GM12892 (cell line): ENCODE measurements at regions not wholly inside any gene's neighbourhood (a gene's known extent, or its start where the extent isn't known, plus 50 kb on each side); places are given as distances from the start of the nearest gene placed in this dataset.

Experiments
- DNase-seq: peaks from one replicate; pipeline ENCODE4 v3.0.0; 2011; ENCODE audit not compliant: insufficient read length
- FAIRE-seq: peaks from 2 replicates; lab custom pipeline; 2011; peaks lifted over from hg19 to GRCh38; lab: Jason Lieb, UNC
- POLR2A ChIP-seq: IDR thresholded peaks from 2 replicates; pipeline ENCODE4 v1.6.1; 2011; ENCODE audit warnings: low read depth, low read length, control low read depth
- POLR2AphosphoS5 ChIP-seq: IDR thresholded peaks from 2 replicates; pipeline ENCODE4 v1.6.1; 2011; ENCODE audit warnings: low read depth, low read length, control low read depth
- TAF1 ChIP-seq: IDR thresholded peaks from 2 replicates; pipeline ENCODE4 v1.6.1; 2011; ENCODE audit warnings: low read depth, mild to moderate bottlenecking, control low read depth, low read length, borderline replicate concordance

DNA sequence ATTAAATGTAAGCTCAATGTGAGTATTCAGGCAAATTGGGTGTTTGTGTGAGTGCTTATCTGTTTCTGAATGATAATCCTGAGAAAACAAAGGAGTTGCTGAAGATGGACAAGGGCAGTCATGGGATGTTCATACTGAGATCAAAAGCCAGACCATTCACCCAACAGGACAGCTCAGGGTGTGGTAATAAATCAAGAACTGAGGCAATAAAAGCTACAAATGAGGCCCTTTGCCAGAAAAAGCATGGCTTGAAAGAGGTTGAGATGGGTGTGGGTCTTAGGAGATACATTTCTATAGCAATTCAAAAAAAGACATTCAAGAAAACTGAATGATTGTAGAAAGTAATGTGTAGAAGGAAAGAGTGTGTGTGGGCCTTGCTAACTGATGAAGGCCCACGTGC, 425.8 kb upstream of the BOD1L1 start:
- FAIRE-seq (no peak), DNase-seq (no peak)
- TF ChIP-seq POLR2AphosphoS5 (no peak), POLR2A (no peak), TAF1 (no peak)

- FAIRE-seq: no peak
- no peak for DNase-seq
- TF ChIP-seq POLR2AphosphoS5: no peak
- no peak for TF ChIP-seq TAF1
- TF ChIP-seq POLR2A: no peak
Measured at GRCh38 chr4:14054391-14054790, 426.9 kb upstream of the BOD1L1 start.

DNA sequence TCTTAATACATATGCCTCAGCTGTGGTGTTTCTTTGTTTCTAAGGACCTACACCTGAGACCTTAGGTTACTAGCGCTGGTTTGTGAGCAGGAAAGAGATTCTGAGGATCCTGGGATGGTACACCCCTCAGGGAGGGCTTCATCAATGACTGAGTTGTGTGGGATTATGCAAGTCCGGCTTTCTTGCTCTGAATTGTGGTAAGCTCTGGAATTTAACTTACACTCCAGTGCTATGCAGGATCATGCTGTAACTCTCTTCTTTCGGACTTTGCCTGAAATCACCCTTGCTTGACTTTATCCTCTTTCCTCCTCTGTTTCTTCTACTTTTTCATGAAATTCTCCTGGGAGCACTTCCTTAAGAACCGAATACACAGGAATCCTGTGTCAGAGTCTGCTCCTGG, 431.5 kb upstream of the BOD1L1 start:
- DNase-seq: no peak
- TF ChIP-seq TAF1 (no peak), POLR2AphosphoS5 (no peak), POLR2A (no peak)
- FAIRE-seq: no peak

- TF ChIP-seq POLR2A (no peak), POLR2AphosphoS5 (no peak), TAF1 (no peak)
- FAIRE-seq (no peak), DNase-seq (no peak)
Measured at GRCh38 chr4:14064984-14065383, 437.5 kb upstream of the BOD1L1 start.

GRCh38 chr4:14065406-14065805, 437.9 kb upstream of the BOD1L1 start:
- TF ChIP-seq POLR2A: no peak
- no peak for TF ChIP-seq TAF1
- TF ChIP-seq POLR2AphosphoS5: no peak
- DNase-seq: no peak
- FAIRE-seq: no peak

DNA sequence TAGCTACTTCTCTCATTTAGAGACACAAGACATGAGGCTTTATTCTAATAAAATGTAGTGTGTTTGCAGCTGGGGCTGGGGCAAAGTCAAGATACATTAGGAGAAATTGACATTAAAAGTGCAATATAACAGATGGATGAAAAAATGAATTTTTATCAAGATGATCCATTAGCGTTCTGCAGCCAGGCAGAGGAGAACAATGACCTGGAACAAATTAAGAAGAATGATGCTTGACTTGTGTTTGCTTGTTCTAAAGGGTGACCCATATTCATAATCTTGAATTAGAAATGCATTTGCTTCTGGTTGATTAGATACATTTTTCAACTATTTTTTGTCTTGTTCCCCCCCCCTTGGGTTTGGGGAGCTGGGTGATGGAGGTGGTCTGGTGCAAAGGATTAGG, 439.5 kb upstream of the BOD1L1 start:
- no peak for DNase-seq
- TF ChIP-seq POLR2AphosphoS5: no peak
- no peak for TF ChIP-seq TAF1
- no peak for TF ChIP-seq POLR2A
- FAIRE-seq: no peak

- DNase-seq (no peak), FAIRE-seq (no peak)
- TF ChIP-seq POLR2AphosphoS5 (no peak), TAF1 (no peak), POLR2A (no peak)
Measured at GRCh38 chr4:14069886-14070285, 442.4 kb upstream of the BOD1L1 start.

- FAIRE-seq (no peak), DNase-seq (no peak)
- TF ChIP-seq POLR2A: no peak
- no peak for TF ChIP-seq POLR2AphosphoS5
- no peak for TF ChIP-seq TAF1
Measured at GRCh38 chr4:14070289-14070880, 442.9 kb upstream of the BOD1L1 start.

- DNase-seq (no peak), FAIRE-seq (no peak)
- TF ChIP-seq POLR2A (no peak), POLR2AphosphoS5 (no peak), TAF1 (no peak)
Measured at GRCh38 chr4:14072506-14072905, 445.0 kb upstream of the BOD1L1 start.

DNA sequence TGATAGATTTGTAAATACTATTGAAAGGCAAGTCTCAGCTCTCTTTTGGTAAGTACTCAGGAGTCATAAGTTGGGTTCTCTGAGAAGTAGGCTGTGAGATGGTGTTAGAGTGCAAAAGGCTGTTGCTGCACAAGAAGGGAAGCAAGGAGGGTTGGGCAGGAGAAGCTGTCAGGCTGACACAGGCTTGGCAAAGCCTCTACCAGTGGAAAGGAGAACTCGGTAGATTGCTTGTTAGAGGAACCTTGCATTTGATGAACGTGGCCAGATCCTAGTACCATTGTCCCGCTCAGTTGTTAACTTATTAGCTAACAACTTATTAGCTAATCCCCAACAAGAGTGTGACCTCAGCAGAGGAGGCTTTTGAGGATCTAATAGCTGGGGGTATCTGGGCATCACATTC, 449.3 kb upstream of the BOD1L1 start:
- DNase-seq: no peak
- TF ChIP-seq POLR2AphosphoS5 (no peak), TAF1 (no peak), POLR2A (no peak)
- no peak for FAIRE-seq

GRCh38 chr4:14078326-14078725, 450.8 kb upstream of the BOD1L1 start:
- no peak for TF ChIP-seq TAF1
- no peak for TF ChIP-seq POLR2AphosphoS5
- TF ChIP-seq POLR2A: no peak
- no peak for FAIRE-seq
- DNase-seq: no peak

DNA sequence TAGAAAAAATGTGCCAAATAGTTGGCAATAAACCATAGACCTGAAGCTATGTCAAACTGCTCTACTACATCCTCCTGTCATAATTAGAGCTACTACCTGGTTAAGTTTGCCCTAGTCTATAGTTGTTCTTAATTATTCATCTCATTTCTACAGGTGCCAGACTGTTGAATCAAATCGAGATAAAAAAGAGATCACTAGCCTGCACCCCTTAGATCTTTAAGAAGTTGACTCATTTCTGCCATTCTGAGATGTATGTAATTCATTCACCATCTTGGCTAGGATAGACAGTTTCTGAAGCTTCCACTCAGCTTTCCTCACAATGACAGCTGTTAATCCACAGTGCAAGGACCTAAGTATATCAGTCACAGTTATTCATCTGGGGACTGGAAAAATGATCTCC, 452.1 kb upstream of the BOD1L1 start:
- no peak for TF ChIP-seq POLR2AphosphoS5
- no peak for TF ChIP-seq POLR2A
- no peak for TF ChIP-seq TAF1
- DNase-seq (no peak), FAIRE-seq (no peak)

- FAIRE-seq (no peak), DNase-seq (no peak)
- TF ChIP-seq POLR2A (no peak), TAF1 (no peak), POLR2AphosphoS5 (no peak)
Measured at GRCh38 chr4:14083150-14083549, 455.6 kb upstream of the BOD1L1 start.
